SK-N-MC (cell line): ENCODE measurements at regions not wholly inside any gene's neighbourhood (a gene's known extent, or its start where the extent isn't known, plus 50 kb on each side); places are given as distances from the start of the nearest gene placed in this dataset.

Experiments
- EZH2 ChIP-seq: fragments of 200-600 bp; sonication (generic); IDR thresholded peaks from one replicate; pipeline ENCODE4 v1.6.1; 2017; ENCODE audit warnings: antibody characterized with exemption
- FOXP2 ChIP-seq: optimal IDR thresholded peaks from 2 replicates; pipeline ENCODE3; 2011; ENCODE audit warnings: mild to moderate bottlenecking, moderate library complexity; ENCODE audit not compliant: insufficient read depth; ENCODE audit errors: extremely low read length, control extremely low read depth
- POLR2AphosphoS5 ChIP-seq: IDR thresholded peaks from 2 replicates; pipeline ENCODE4 v1.6.1; 2012; ENCODE audit warnings: mild to moderate bottlenecking, low read depth, low read length, borderline replicate concordance

DNA sequence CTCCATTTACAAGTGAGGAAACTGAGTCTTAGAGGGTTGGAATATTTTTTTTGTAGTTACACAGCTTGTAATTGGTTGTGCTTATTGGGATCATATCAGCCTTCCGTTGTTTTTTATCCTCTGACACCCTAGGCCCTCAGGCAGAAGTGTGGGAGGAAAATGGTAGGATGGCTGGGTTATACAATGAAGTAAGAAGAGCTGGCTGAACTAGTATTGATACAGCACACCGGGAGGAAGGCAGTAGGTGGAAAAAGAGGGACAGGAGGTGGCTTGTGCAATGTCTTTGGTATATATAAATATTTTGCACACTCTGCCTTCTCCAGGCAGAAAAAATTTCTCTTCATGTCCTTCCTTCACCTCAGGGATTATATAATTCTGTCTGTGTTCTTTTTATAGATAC, 214.3 kb upstream of the SGO1 start:
- TF ChIP-seq POLR2AphosphoS5, result no peak
- no peak for TF ChIP-seq EZH2
- no peak for TF ChIP-seq FOXP2
